Hematopoietic multipotent progenitor cell treated with erythropoietin and hydrocortisone succinate and interleukin-3 and kit ligand, for 6 days (in vitro differentiated cells): ENCODE measurements at regions not wholly inside any gene's neighbourhood (a gene's known extent, or its start where the extent isn't known, plus 50 kb on each side); places are given as distances from the start of the nearest gene placed in this dataset.

Source experiments
- DNase-seq: peaks from one replicate; pipeline ENCODE4 v3.0.0-alpha.2; 2015

- DNase-seq = no peak
These were observed 141.6 kb upstream of the CXCR4 start for GRCh38 chr2:136259551-136259950.

GRCh38 chr2:136257893-136258292, 139.9 kb upstream of the CXCR4 start:
- no peak for DNase-seq

GRCh38 chr2:136255648-136256461, 137.9 kb upstream of the CXCR4 start:
- peak; percentile 80 for DNase-seq

GRCh38 chr2:136255127-136255526, 137.2 kb upstream of the CXCR4 start:
- DNase-seq = no peak

- DNase-seq = no peak
These were observed 136.7 kb upstream of the CXCR4 start for GRCh38 chr2:136254681-136255080.

GRCh38 chr2:136253288-136254004, 135.5 kb upstream of the CXCR4 start:
- DNase-seq = no peak

GRCh38 chr2:136251885-136252585, 134.1 kb upstream of the CXCR4 start:
- DNase-seq = no peak

- no peak for DNase-seq
These were observed 133.4 kb upstream of the CXCR4 start for GRCh38 chr2:136251197-136251884.

GRCh38 chr2:136250131-136250530, 132.2 kb upstream of the CXCR4 start:
- no peak for DNase-seq

- no peak for DNase-seq
These were observed 131.0 kb upstream of the CXCR4 start for GRCh38 chr2:136248907-136249306.

- DNase-seq = no peak
These were observed 130.3 kb upstream of the CXCR4 start for GRCh38 chr2:136248242-136248641.

GRCh38 chr2:136247204-136247950, 129.4 kb upstream of the CXCR4 start:
- no peak for DNase-seq

- peak; percentile 68 for DNase-seq
These were observed 128.2 kb upstream of the CXCR4 start for GRCh38 chr2:136246086-136246669.

GRCh38 chr2:136245211-136245610, 127.3 kb upstream of the CXCR4 start:
- no peak for DNase-seq

GRCh38 chr2:136244536-136244885, 126.6 kb upstream of the CXCR4 start:
- no peak for DNase-seq

- no peak for DNase-seq
These were observed 125.9 kb upstream of the CXCR4 start for GRCh38 chr2:136243638-136244535.

- DNase-seq = peak; percentile 41
These were observed 124.8 kb upstream of the CXCR4 start for GRCh38 chr2:136242687-136243277.

GRCh38 chr2:136242100-136242499, 124.2 kb upstream of the CXCR4 start:
- no peak for DNase-seq

GRCh38 chr2:136239079-136239685, 121.2 kb upstream of the CXCR4 start:
- DNase-seq = no peak
